Activated B cell treated with CpG ODN at 0.5 μM for 24 hours (primary cell): ENCODE measurements at regions not wholly inside any gene's neighbourhood (a gene's known extent, or its start where the extent isn't known, plus 50 kb on each side); places are given as distances from the start of the nearest gene placed in this dataset.

Experiments used
- ATAC-seq: fragments of 200-7000 bp; cut with Tn5 transposase; one replicate; pipeline ENCODE4 v1.10.0; 2021; ENCODE audit warnings: low read depth, mild to moderate bottlenecking, moderate library complexity
- CTCF ChIA-PET: fragments of 350-600 bp; sonication (Branson Sonifier 250); formaldehyde crosslinking; loops from one replicate; lab custom pipeline; 2021; ENCODE audit warnings: antibody characterized with exemption; lab: Charles Lee
- POLR2A ChIA-PET: fragments of 350-600 bp; sonication (Branson Sonifier 250); formaldehyde crosslinking; loops from one replicate; lab custom pipeline; 2021; ENCODE audit warnings: antibody characterized with exemption; lab: Charles Lee
- DNase-seq: peaks from one replicate; pipeline ENCODE4 v3.0.0; 2022
- H3K27ac Mint-ChIP-seq: one replicate; pipeline ENCODE4 v1.8.0; 2020; ENCODE audit warnings: mixed read lengths
- H3K27me3 Mint-ChIP-seq: one replicate; pipeline ENCODE4 v1.8.0; 2021; ENCODE audit warnings: mixed read lengths
- H3K36me3 Mint-ChIP-seq: one replicate; pipeline ENCODE4 v1.8.0; 2021; ENCODE audit warnings: low read depth, mixed read lengths
- H3K4me1 Mint-ChIP-seq: one replicate; pipeline ENCODE4 v1.8.0; 2021; ENCODE audit warnings: mixed read lengths
- H3K4me3 Mint-ChIP-seq: one replicate; pipeline ENCODE4 v1.8.0; 2020; ENCODE audit warnings: mild to moderate bottlenecking, mixed read lengths
- H3K9me3 Mint-ChIP-seq: one replicate; pipeline ENCODE4 v1.8.0; 2020; ENCODE audit warnings: mixed read lengths
- intact Hi-C: fragments of 100-400 bp; cut with micrococcal nuclease; formaldehyde crosslinking; loops from one replicate; pipeline ENCODE4 v1.15.1; 2024
- TF ChIP-seq, protein P1 (sequence below): fragments of 200-600 bp; IDR thresholded peaks from one replicate; pipeline ENCODE4 v1.8.0; 2022; ENCODE audit warnings: antibody characterized with exemption, mild to moderate bottlenecking

DNA sequence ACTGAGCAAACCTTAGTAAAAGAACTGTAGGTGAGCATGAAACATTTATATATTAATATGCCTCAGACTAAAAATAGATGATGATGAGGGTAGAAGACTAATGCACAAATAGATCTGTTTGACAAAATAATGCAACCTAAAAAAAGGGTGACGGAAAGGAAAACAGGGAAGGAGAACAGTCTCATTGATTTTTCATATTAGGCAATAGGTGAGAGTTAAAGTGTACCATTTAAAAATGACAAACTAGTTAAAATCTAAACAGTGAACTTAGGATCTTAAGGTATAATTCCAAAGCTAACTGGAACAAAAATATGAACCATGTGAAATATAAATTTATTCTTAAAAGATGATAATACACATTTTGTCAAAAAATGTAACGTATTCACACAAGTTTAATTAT is 1347.6 kb downstream of the SI start:
- intact Hi-C loops = no loop called here
- H3K36me3 Mint-ChIP-seq = no peaks in the 10 kb centered on the region
- no peak overlapping the region for H3K4me3 Mint-ChIP-seq
- DNase-seq (no peak), ATAC-seq (no peak)
- no peaks in the 10 kb centered on the region for H3K27me3 Mint-ChIP-seq
- H3K9me3 Mint-ChIP-seq = no peaks in the 10 kb centered on the region
- TF ChIP-seq, protein P1, sequence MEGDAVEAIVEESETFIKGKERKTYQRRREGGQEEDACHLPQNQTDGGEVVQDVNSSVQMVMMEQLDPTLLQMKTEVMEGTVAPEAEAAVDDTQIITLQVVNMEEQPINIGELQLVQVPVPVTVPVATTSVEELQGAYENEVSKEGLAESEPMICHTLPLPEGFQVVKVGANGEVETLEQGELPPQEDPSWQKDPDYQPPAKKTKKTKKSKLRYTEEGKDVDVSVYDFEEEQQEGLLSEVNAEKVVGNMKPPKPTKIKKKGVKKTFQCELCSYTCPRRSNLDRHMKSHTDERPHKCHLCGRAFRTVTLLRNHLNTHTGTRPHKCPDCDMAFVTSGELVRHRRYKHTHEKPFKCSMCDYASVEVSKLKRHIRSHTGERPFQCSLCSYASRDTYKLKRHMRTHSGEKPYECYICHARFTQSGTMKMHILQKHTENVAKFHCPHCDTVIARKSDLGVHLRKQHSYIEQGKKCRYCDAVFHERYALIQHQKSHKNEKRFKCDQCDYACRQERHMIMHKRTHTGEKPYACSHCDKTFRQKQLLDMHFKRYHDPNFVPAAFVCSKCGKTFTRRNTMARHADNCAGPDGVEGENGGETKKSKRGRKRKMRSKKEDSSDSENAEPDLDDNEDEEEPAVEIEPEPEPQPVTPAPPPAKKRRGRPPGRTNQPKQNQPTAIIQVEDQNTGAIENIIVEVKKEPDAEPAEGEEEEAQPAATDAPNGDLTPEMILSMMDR = no peak
- CTCF ChIA-PET = no interaction called here
- H3K4me1 Mint-ChIP-seq = no peaks in the 10 kb centered on the region
- no peak overlapping the region for H3K27ac Mint-ChIP-seq
- POLR2A ChIA-PET = no interaction called here

DNA sequence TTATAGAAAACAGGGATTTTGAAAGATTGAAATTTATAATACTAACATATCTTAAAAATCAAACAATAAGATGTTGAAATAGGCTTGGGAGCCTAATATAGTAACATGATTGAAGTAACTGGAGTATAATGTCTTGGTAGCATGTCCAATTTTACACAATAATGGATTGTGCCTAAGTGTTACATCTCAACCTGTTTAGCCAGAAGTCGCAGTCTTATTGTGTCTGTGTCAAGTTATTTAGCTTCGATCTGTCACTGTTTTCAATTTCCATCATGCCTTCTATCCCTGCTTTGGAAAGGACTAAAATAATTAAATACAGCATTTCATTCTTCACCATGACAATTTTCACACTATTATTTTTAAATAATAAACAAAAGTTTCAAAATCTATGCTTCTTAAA is 1352.2 kb downstream of the SI start:
- ATAC-seq (no peak), DNase-seq (no peak)
- no peak overlapping the region for H3K27ac Mint-ChIP-seq
- no peaks in the 10 kb centered on the region for H3K27me3 Mint-ChIP-seq
- ChIA-PET POLR2A (no interaction called here), CTCF (no interaction called here)
- no peaks in the 10 kb centered on the region for H3K4me1 Mint-ChIP-seq
- no peaks in the 10 kb centered on the region for H3K36me3 Mint-ChIP-seq
- H3K9me3 Mint-ChIP-seq = peaks cover 4% of the 10 kb centered on the region
- intact Hi-C loops = no loop called here
- no peak overlapping the region for H3K4me3 Mint-ChIP-seq
- TF ChIP-seq, protein P1 = no peak

DNA sequence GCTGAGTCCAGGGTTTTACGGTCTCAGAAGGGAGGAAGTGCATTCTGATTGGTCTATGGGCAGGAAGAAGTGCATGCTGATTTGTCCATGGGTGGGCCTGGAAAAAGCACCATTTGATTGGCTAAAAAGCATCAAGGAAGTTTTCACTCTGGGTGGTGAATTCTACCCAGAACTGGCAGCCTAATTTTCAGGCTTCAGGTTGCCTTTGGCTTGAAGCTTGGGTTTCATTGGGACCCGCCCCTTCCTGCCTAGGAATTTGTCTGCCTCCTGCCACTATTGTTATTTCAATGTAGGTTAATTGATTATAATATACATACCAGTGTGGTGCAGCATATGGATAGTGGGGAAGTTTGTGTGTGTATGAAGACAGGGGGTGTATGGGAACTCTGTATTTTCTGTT is 1355.9 kb downstream of the SI start:
- H3K27me3 Mint-ChIP-seq = no peaks in the 10 kb centered on the region
- H3K4me3 Mint-ChIP-seq = no peak overlapping the region
- H3K27ac Mint-ChIP-seq = no peak overlapping the region
- POLR2A ChIA-PET = no interaction called here
- no peak for ATAC-seq
- no peak for DNase-seq
- TF ChIP-seq, protein P1 = no peak
- H3K9me3 Mint-ChIP-seq = peaks cover 10% of the 10 kb centered on the region
- intact Hi-C loops = no loop called here
- CTCF ChIA-PET = no interaction called here
- H3K36me3 Mint-ChIP-seq = no peaks in the 10 kb centered on the region
- no peaks in the 10 kb centered on the region for H3K4me1 Mint-ChIP-seq

DNA sequence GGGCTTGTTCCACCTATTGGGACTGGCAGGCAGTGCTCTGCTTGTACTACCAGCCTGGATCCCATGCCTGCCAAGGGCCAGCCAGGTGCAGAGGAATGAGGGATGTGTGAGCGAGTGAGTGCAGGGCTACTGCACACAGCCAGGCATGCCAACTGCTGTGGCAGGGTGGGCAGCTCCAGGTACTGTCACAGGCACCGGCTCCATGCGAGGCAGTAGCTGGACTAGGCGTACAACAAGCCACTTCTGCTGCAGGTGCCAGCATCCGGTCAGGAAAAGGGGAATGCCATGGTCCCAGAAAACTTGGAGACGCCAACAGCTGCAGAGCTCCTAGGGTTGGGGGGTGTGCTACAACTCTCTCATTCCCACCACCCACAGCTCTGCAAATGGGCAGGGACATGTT is 1356.7 kb downstream of the SI start:
- no peak for DNase-seq
- H3K36me3 Mint-ChIP-seq = no peaks in the 10 kb centered on the region
- peaks cover 10% of the 10 kb centered on the region for H3K9me3 Mint-ChIP-seq
- no peaks in the 10 kb centered on the region for H3K27me3 Mint-ChIP-seq
- no peak for ATAC-seq
- H3K27ac Mint-ChIP-seq = no peak overlapping the region
- H3K4me1 Mint-ChIP-seq = no peaks in the 10 kb centered on the region
- H3K4me3 Mint-ChIP-seq = no peak overlapping the region
- POLR2A ChIA-PET = no interaction called here
- TF ChIP-seq, protein P1 = no peak
- intact Hi-C loops = no loop called here
- CTCF ChIA-PET = no interaction called here

DNA sequence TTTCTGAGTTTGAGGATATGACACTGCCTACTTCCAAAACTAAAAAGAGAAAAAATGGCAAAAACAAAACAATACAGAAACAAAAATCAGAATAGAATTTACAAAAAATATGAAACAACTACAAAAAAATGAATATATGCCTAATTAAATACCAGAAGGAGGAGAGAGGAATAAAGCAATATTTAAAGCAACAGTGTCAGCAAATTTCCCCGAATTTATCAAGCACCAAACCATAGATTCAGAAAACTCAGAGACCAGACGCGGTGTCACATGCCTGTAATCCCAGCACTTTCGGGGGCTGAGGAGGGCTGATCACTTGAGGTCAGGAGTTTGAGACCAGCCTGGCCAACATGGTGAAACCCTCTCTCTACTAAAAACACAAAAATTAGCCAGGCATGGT is 1360.9 kb downstream of the SI start:
- Mint-ChIP-seq H3K9me3 (peaks cover 7% of the 10 kb centered on the region), H3K4me1 (no peaks in the 10 kb centered on the region), H3K36me3 (no peaks in the 10 kb centered on the region), H3K27ac (no peak overlapping the region), H3K27me3 (no peaks in the 10 kb centered on the region), H3K4me3 (no peak overlapping the region)
- intact Hi-C loops = no loop called here
- ChIA-PET POLR2A (no interaction called here), CTCF (no interaction called here)
- DNase-seq (no peak), ATAC-seq (no peak)
- TF ChIP-seq, protein P1 = no peak
